HepG2 (cell line): ENCODE measurements at regions not wholly inside any gene's neighbourhood (a gene's known extent, or its start where the extent isn't known, plus 50 kb on each side); places are given as distances from the start of the nearest gene placed in this dataset.

Experiments
- HMG20A ChIP-seq: IDR thresholded peaks from 2 replicates; pipeline ENCODE4 v1.6.1; 2016; ENCODE audit warnings: borderline replicate concordance
- ZNF138 ChIP-seq: sonication (generic); formaldehyde crosslinking; IDR thresholded peaks from 2 replicates; pipeline ENCODE4 v1.5.0; 2020; ENCODE audit warnings: mild to moderate bottlenecking, low read depth, missing genetic modification reagents
- ZNF205 ChIP-seq: IDR thresholded peaks from 2 replicates; pipeline ENCODE4 v1.6.1; 2018; ENCODE audit warnings: missing biosample characterization, missing genetic modification reagents
- TF ChIP-seq, protein P1 (sequence below): sonication (generic); formaldehyde crosslinking; IDR thresholded peaks from 2 replicates; pipeline ENCODE4 v1.5.0; 2020; ENCODE audit warnings: mild to moderate bottlenecking, missing genetic modification reagents, moderate library complexity

DNA sequence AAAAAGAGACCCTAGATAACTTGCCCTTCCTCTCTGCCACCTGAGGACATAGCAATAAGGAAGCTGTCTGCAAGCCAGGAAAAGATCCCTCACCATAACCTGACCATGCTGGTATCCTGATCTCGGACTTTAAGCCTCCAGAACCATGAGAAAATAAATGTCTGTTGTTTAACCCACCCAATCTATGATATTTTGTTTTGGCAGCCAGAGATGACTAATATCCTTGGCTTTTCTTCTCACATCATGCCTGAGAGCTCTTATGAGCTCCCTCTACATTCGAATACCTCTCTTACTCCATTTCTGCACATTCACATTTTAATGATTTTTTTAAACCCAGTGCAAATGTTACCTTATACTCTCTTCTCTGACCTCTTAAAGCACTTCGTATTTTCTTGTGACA is 214.0 kb upstream of the CHRM2 start:
- TF ChIP-seq ZNF205 (CRISPR knock-in tag) = no peak
- TF ChIP-seq ZNF138 (CRISPR knock-in tag) = no peak
- no peak for TF ChIP-seq HMG20A (CRISPR knock-in tag)
- TF ChIP-seq, protein P1, sequence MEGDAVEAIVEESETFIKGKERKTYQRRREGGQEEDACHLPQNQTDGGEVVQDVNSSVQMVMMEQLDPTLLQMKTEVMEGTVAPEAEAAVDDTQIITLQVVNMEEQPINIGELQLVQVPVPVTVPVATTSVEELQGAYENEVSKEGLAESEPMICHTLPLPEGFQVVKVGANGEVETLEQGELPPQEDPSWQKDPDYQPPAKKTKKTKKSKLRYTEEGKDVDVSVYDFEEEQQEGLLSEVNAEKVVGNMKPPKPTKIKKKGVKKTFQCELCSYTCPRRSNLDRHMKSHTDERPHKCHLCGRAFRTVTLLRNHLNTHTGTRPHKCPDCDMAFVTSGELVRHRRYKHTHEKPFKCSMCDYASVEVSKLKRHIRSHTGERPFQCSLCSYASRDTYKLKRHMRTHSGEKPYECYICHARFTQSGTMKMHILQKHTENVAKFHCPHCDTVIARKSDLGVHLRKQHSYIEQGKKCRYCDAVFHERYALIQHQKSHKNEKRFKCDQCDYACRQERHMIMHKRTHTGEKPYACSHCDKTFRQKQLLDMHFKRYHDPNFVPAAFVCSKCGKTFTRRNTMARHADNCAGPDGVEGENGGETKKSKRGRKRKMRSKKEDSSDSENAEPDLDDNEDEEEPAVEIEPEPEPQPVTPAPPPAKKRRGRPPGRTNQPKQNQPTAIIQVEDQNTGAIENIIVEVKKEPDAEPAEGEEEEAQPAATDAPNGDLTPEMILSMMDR (CRISPR knock-in tag) = no peak
